ENCODE measurements at regions not wholly inside any gene's neighbourhood (a gene's known extent, or its start where the extent isn't known, plus 50 kb on each side); places are given as distances from the start of the nearest gene placed in this dataset.

DNA sequence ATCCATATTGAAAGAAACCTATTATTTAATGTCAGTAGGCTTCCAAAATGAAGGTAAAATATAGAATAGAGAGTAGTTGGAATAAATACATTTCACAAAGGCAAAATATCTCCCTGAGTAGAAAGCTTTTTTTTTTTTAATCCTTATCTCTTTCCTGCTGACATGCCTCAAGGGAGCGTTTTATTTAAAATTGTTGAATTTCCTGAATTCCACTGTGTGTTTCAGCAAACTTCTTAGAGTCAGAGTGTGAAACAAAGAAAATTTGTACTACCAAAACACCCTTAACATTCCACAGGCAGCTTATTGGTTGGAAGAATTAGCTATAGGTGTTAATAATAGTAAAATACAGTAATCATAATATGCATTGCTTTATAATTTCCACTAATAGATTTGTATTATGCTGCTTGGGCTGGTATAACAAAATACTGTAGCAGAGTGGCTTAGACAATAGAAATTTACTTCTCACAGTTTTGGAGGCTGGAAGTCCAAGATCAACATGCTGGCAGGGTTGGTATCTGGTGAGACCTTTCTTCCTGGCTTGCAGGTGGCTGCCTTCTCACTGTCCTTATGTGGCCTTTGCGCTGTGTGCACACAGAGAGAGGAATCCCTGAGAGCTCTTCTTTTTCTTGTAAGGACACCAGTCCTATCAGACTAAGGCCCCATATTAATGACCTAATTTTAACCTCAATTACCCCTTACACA is 468.4 kb upstream of the C1orf87 start:
- 46 to 60% (median 54%) methylated on average over 2 of the region's 2 CpGs for WGBS, 4 donors
- intact Hi-C loops (cut with DNase I) = no loop called here

DNA sequence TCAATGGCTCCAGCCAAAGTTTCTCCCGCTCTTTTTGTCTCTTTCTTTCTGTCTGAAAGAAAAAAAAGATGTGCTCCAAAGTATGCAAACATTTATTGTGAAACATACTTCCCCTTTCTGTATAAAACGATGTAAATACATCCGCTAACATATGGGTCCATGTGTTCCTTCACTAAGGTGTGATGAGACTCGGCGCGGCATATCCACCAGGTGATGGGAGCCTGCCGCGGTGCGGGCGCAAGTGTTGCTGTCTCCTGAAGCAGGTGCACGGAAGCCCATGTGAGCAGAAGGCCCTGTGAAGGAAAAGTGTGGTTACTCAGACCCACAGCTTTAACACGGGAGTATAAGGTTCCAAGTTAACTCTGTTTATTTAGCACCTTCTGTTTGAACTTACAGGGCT is 466.6 kb upstream of the C1orf87 start:
- no peak for TF ChIP-seq POLR2A (IDR thresholded peaks at IDR 0.05)
- TF ChIP-seq, protein P1, sequence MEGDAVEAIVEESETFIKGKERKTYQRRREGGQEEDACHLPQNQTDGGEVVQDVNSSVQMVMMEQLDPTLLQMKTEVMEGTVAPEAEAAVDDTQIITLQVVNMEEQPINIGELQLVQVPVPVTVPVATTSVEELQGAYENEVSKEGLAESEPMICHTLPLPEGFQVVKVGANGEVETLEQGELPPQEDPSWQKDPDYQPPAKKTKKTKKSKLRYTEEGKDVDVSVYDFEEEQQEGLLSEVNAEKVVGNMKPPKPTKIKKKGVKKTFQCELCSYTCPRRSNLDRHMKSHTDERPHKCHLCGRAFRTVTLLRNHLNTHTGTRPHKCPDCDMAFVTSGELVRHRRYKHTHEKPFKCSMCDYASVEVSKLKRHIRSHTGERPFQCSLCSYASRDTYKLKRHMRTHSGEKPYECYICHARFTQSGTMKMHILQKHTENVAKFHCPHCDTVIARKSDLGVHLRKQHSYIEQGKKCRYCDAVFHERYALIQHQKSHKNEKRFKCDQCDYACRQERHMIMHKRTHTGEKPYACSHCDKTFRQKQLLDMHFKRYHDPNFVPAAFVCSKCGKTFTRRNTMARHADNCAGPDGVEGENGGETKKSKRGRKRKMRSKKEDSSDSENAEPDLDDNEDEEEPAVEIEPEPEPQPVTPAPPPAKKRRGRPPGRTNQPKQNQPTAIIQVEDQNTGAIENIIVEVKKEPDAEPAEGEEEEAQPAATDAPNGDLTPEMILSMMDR (IDR thresholded peaks at IDR 0.05) = no peak
- H3K9me3 ChIP-seq = peaks cover 0 to 16% (median 0%) of the 10 kb centered on the region in 12 donors
- H3K4me1 ChIP-seq = peaks cover 0 to 13% (median 1%) of the 10 kb centered on the region in 12 donors
- H3K4me3 ChIP-seq = no peak overlapping the region
- ATAC-seq (no peak), DNase-seq (no peak)
- H3K36me3 ChIP-seq = no peaks in the 10 kb centered on the region
- no peak overlapping the region for H3K27ac ChIP-seq
- WGBS, 4 donors = 80 to 92% (median 87%) methylated on average over 12 of the region's 12 CpGs
- intact Hi-C loops (cut with DNase I) = no loop called here
- no peaks in the 10 kb centered on the region for H3K27me3 ChIP-seq

More for the DNA sequence above, 468.4 kb upstream of the C1orf87 start:
- no peak overlapping the region for H3K4me3 ChIP-seq
- H3K27me3 ChIP-seq = no peaks in the 10 kb centered on the region
- ATAC-seq = no peak
- peaks cover 0 to 13% (median 1%) of the 10 kb centered on the region in 12 donors for H3K4me1 ChIP-seq
- no peak for DNase-seq
- H3K27ac ChIP-seq = no peak overlapping the region
- H3K36me3 ChIP-seq = no peaks in the 10 kb centered on the region
- TF ChIP-seq, protein P1 (IDR thresholded peaks at IDR 0.05) = no peak
- TF ChIP-seq POLR2A (IDR thresholded peaks at IDR 0.05) = no peak
- H3K9me3 ChIP-seq = peaks cover 0 to 16% (median 0%) of the 10 kb centered on the region in 12 donors

DNA sequence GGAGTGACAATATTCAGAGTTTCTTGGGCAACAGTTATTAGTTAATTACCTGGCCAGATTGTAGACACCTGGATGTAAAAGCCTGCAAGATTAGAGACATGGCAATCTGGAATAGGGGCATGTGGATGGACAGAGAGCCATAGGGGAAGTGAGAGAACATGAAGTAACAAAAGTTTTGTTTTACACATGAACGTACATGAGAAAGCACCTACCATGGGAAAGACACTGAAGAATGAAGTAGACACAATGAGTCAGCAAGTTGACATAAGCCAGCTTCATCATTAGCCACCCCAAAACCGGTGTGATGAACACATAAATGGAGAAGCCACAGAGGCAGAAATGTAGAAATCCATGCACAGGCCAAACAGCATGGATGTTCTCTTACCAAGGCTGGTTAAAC is 462.1 kb upstream of the C1orf87 start:
- WGBS, 4 donors = 79 to 91% (median 88%) methylated on average over 2 of the region's 2 CpGs
- intact Hi-C loops (cut with DNase I) = no loop called here
- TF ChIP-seq POLR2A (IDR thresholded peaks at IDR 0.05) = no peak
- TF ChIP-seq, protein P1 (IDR thresholded peaks at IDR 0.05) = no peak

DNA sequence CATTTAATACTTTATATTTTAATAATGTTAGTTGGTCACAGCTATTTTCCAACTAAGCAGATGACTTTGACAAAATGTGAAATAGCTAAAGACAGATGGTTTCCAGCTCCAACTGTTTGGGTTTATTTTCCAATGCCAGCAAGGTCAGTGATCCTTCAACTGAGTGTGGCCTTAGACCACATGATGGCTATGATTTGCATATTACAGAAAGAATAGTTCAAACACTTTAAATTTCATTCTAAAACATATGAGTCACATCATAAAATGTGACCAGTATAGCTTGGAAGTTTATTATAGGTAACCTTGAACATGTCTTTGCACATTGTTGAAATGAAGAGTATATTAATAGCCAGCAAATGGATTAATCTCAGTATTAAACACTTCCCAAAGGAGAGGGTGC is 454.0 kb upstream of the C1orf87 start:
- no peaks in the 10 kb centered on the region for H3K36me3 ChIP-seq
- ATAC-seq = no peak
- no peaks in the 10 kb centered on the region for H3K9me3 ChIP-seq
- H3K27ac ChIP-seq = no peak overlapping the region
- no peaks in the 10 kb centered on the region for H3K4me1 ChIP-seq
- no peaks in the 10 kb centered on the region for H3K27me3 ChIP-seq
- no peak overlapping the region for H3K4me3 ChIP-seq
- TF ChIP-seq, protein P1 (IDR thresholded peaks at IDR 0.05) = no peak
- no peak for TF ChIP-seq POLR2A (IDR thresholded peaks at IDR 0.05)
- no peak for DNase-seq
- intact Hi-C loops (cut with DNase I) = no loop called here

More for the DNA sequence above, 462.1 kb upstream of the C1orf87 start:
- ATAC-seq = no peak
- H3K4me1 ChIP-seq = no peaks in the 10 kb centered on the region
- no peak overlapping the region for H3K27ac ChIP-seq
- DNase-seq = no peak
- H3K9me3 ChIP-seq = peaks cover 0 to 16% (median 0%) of the 10 kb centered on the region in 12 donors
- H3K36me3 ChIP-seq = no peaks in the 10 kb centered on the region
- no peaks in the 10 kb centered on the region for H3K27me3 ChIP-seq
- no peak overlapping the region for H3K4me3 ChIP-seq
